Peyer's patch (tissue), 4 donors: ENCODE measurements at regions not wholly inside any gene's neighbourhood (a gene's known extent, or its start where the extent isn't known, plus 50 kb on each side); places are given as distances from the start of the nearest gene placed in this dataset.

Source experiments
- DNase-seq, 3 donors: peaks; one replicate each; pipeline ENCODE4 v3.0.0-alpha.2; 2017 to 2019
- H3K27ac ChIP-seq, 4 donors: fragments of 200-600 bp; sonication (generic); one replicate each; pipeline ENCODE4 v1.5.1; 2016 to 2019
- H3K27me3 ChIP-seq, 2 donors: fragments of 200-600 bp; sonication (generic); one replicate each; pipeline ENCODE4 v1.5.1; 2019
- H3K36me3 ChIP-seq, 3 donors: fragments of 200-600 bp; sonication (generic); one replicate each; pipeline ENCODE4 v1.5.1; 2016 to 2019
- H3K4me1 ChIP-seq, 4 donors: fragments of 200-600 bp; sonication (generic); one replicate each; pipeline ENCODE4 v1.5.1; 2016 to 2019
- H3K4me3 ChIP-seq, 4 donors: fragments of 200-600 bp; sonication (generic); 1 replicate in 3 of 4; 2 replicates in 1 of 4; pipeline ENCODE4 v1.5.1; 2016 to 2019; ENCODE audit warnings: mild to moderate bottlenecking in 1 of 4
- H3K9me3 ChIP-seq, 4 donors: fragments of 200-600 bp; sonication (generic); one replicate each; pipeline ENCODE4 v1.5.1; 2016 to 2019; ENCODE audit warnings: mild to moderate bottlenecking in 1 of 4
- CTCF ChIP-seq, 6 experiments: fragments of 450-650 bp in 4 of 6; fragments of 200-600 bp in 2 of 6; sonication (generic) in 1 of 6; IDR thresholded peaks; one replicate each; pipeline ENCODE4 v1.5.1; 2017 to 2019; ENCODE audit warnings: antibody characterized with exemption in 6 of 6, mild to moderate bottlenecking in 3 of 6, moderate library complexity in 1 of 6
- POLR2A ChIP-seq, 2 donors: fragments of 450-650 bp; IDR thresholded peaks; one replicate each; pipeline ENCODE4 v1.5.1; 2017; ENCODE audit warnings: antibody characterized with exemption in 2 of 2, mild to moderate bottlenecking in 2 of 2, moderate library complexity in 2 of 2

GRCh38 chr1:13931226-13931625 lies 231.2 kb downstream of the PRDM2 start:
- Histone ChIP-seq H3K36me3 (no peaks in the 10 kb centered on the region), H3K27ac (no peak overlapping the region), H3K4me1 (no peaks in the 10 kb centered on the region), H3K27me3 (no peaks in the 10 kb centered on the region), H3K4me3 (no peak overlapping the region), H3K9me3 (no peaks in the 10 kb centered on the region)
- no peak for DNase-seq
- TF ChIP-seq CTCF (IDR thresholded peaks at IDR 0.05) = no peak
- TF ChIP-seq POLR2A (IDR thresholded peaks at IDR 0.05) = no peak

GRCh38 chr1:13935336-13935735 lies 235.3 kb downstream of the PRDM2 start:
- Histone ChIP-seq H3K4me3 (no peak overlapping the region), H3K9me3 (no peaks in the 10 kb centered on the region), H3K36me3 (no peaks in the 10 kb centered on the region), H3K4me1 (no peaks in the 10 kb centered on the region), H3K27ac (no peak overlapping the region), H3K27me3 (no peaks in the 10 kb centered on the region)
- TF ChIP-seq CTCF (IDR thresholded peaks at IDR 0.05) (no peak), POLR2A (IDR thresholded peaks at IDR 0.05) (no peak)
- DNase-seq = no peak

- no peak overlapping the region for H3K27ac ChIP-seq
- no peak for DNase-seq
- H3K4me3 ChIP-seq = no peak overlapping the region
- no peaks in the 10 kb centered on the region for H3K9me3 ChIP-seq
- H3K4me1 ChIP-seq = no peaks in the 10 kb centered on the region
- no peaks in the 10 kb centered on the region for H3K36me3 ChIP-seq
- TF ChIP-seq POLR2A (IDR thresholded peaks at IDR 0.05) = no peak
- no peak for TF ChIP-seq CTCF (IDR thresholded peaks at IDR 0.05)
- H3K27me3 ChIP-seq = no peaks in the 10 kb centered on the region
Observed at GRCh38 chr1:13941315-13941714, 241.3 kb downstream of the PRDM2 start.

- H3K4me3 ChIP-seq = no peak overlapping the region
- no peaks in the 10 kb centered on the region for H3K36me3 ChIP-seq
- no peak for DNase-seq
- H3K27me3 ChIP-seq = no peaks in the 10 kb centered on the region
- no peaks in the 10 kb centered on the region for H3K9me3 ChIP-seq
- H3K27ac ChIP-seq = no peak overlapping the region
- TF ChIP-seq POLR2A (IDR thresholded peaks at IDR 0.05) (no peak), CTCF (IDR thresholded peaks at IDR 0.05) (no peak)
- no peaks in the 10 kb centered on the region for H3K4me1 ChIP-seq
Observed at GRCh38 chr1:13943055-13943454, 243.1 kb downstream of the PRDM2 start.

GRCh38 chr1:13945856-13946255 lies 245.9 kb downstream of the PRDM2 start:
- H3K4me1 ChIP-seq = no peaks in the 10 kb centered on the region
- no peaks in the 10 kb centered on the region for H3K9me3 ChIP-seq
- no peak for TF ChIP-seq CTCF (IDR thresholded peaks at IDR 0.05)
- TF ChIP-seq POLR2A (IDR thresholded peaks at IDR 0.05) = no peak
- no peaks in the 10 kb centered on the region for H3K36me3 ChIP-seq
- H3K27ac ChIP-seq = no peak overlapping the region
- DNase-seq = no peak
- no peaks in the 10 kb centered on the region for H3K27me3 ChIP-seq
- no peak overlapping the region for H3K4me3 ChIP-seq

GRCh38 chr1:13947658-13948057 lies 247.7 kb downstream of the PRDM2 start:
- H3K4me1 ChIP-seq = no peaks in the 10 kb centered on the region
- no peak for DNase-seq
- H3K9me3 ChIP-seq = no peaks in the 10 kb centered on the region
- no peaks in the 10 kb centered on the region for H3K27me3 ChIP-seq
- TF ChIP-seq CTCF (IDR thresholded peaks at IDR 0.05) = no peak
- no peak for TF ChIP-seq POLR2A (IDR thresholded peaks at IDR 0.05)
- H3K27ac ChIP-seq = no peak overlapping the region
- no peak overlapping the region for H3K4me3 ChIP-seq
- H3K36me3 ChIP-seq = no peaks in the 10 kb centered on the region
